WERI-Rb-1 (cell line): ENCODE measurements at regions not wholly inside any gene's neighbourhood (a gene's known extent, or its start where the extent isn't known, plus 50 kb on each side); places are given as distances from the start of the nearest gene placed in this dataset.

Source experiments
- DNase-seq: peaks from one replicate; pipeline ENCODE4 v3.0.0-alpha.2; 2020
- H3K27ac ChIP-seq: fragments of 250-450 bp; sonication (Bioruptor Pico); 2 replicates; pipeline ENCODE4 v1.5.1; 2020; ENCODE audit warnings: mild to moderate bottlenecking, moderate library complexity
- H3K27me3 ChIP-seq: fragments of 250-450 bp; sonication (Bioruptor Pico); 2 replicates; pipeline ENCODE4 v1.5.1; 2021; ENCODE audit warnings: mild to moderate bottlenecking, low read depth, moderate library complexity; ENCODE audit not compliant: insufficient read depth, severe bottlenecking
- H3K36me3 ChIP-seq: fragments of 250-450 bp; sonication (Bioruptor Pico); 2 replicates; pipeline ENCODE4 v1.5.1; 2020; ENCODE audit warnings: mild to moderate bottlenecking, moderate library complexity
- H3K4me3 ChIP-seq: 2 replicates; pipeline ENCODE4 v1.5.1; 2011; ENCODE audit warnings: low read depth, mild to moderate bottlenecking, control low read depth, low read length
- H3K9me3 ChIP-seq: fragments of 250-450 bp; sonication (Bioruptor Pico); 2 replicates; pipeline ENCODE4 v1.5.1; 2021; ENCODE audit warnings: mild to moderate bottlenecking, moderate library complexity; ENCODE audit not compliant: severe bottlenecking
- CTCF ChIP-seq: IDR thresholded peaks from 2 replicates; pipeline ENCODE4 v1.5.1; 2011; ENCODE audit warnings: low read depth, mild to moderate bottlenecking, control low read depth, inconsistent platforms, low read length

- Histone ChIP-seq H3K27me3 (no peaks in the 10 kb centered on the region), H3K27ac (no peak overlapping the region), H3K4me3 (no peak overlapping the region), H3K9me3 (peaks cover 3% of the 10 kb centered on the region), H3K36me3 (no peaks in the 10 kb centered on the region)
- DNase-seq: no peak
- no peak for TF ChIP-seq CTCF
Observed at GRCh38 chr10:85413570-85413969, 953.0 kb downstream of the GRID1 start.

GRCh38 chr10:85420501-85421191 is 945.9 kb downstream of the GRID1 start:
- no peak for TF ChIP-seq CTCF
- DNase-seq: peak; percentile 53

GRCh38 chr10:85421421-85421820 is 945.2 kb downstream of the GRID1 start:
- no peak for DNase-seq
- no peak for TF ChIP-seq CTCF
- Histone ChIP-seq H3K27me3 (no peaks in the 10 kb centered on the region), H3K36me3 (no peaks in the 10 kb centered on the region), H3K4me3 (no peak overlapping the region), H3K27ac (no peak overlapping the region), H3K9me3 (no peaks in the 10 kb centered on the region)

More at GRCh38 chr10:85420501-85421191, 945.9 kb downstream of the GRID1 start:
- H3K4me3 ChIP-seq: no peak overlapping the region
- H3K36me3 ChIP-seq: no peaks in the 10 kb centered on the region
- H3K9me3 ChIP-seq: no peaks in the 10 kb centered on the region
- H3K27ac ChIP-seq: peak overlapping the region; percentile 53
- H3K27me3 ChIP-seq: no peaks in the 10 kb centered on the region

GRCh38 chr10:85429126-85429525 is 937.5 kb downstream of the GRID1 start:
- no peak for TF ChIP-seq CTCF
- Histone ChIP-seq H3K27ac (no peak overlapping the region), H3K27me3 (no peaks in the 10 kb centered on the region), H3K36me3 (no peaks in the 10 kb centered on the region), H3K4me3 (no peak overlapping the region), H3K9me3 (no peaks in the 10 kb centered on the region)
- no peak for DNase-seq

- H3K9me3 ChIP-seq: no peaks in the 10 kb centered on the region
- no peak for DNase-seq
- TF ChIP-seq CTCF: no peak
- no peak overlapping the region for H3K27ac ChIP-seq
- H3K4me3 ChIP-seq: no peak overlapping the region
- no peaks in the 10 kb centered on the region for H3K27me3 ChIP-seq
- no peaks in the 10 kb centered on the region for H3K36me3 ChIP-seq
Observed at GRCh38 chr10:85430991-85431390, 935.6 kb downstream of the GRID1 start.

- DNase-seq: no peak
- H3K9me3 ChIP-seq: no peaks in the 10 kb centered on the region
- TF ChIP-seq CTCF: no peak
Observed at GRCh38 chr10:85433248-85433647, 933.3 kb downstream of the GRID1 start.

More at GRCh38 chr10:85433248-85433647, 933.3 kb downstream of the GRID1 start:
- no peaks in the 10 kb centered on the region for H3K36me3 ChIP-seq
- H3K27me3 ChIP-seq: no peaks in the 10 kb centered on the region
- H3K27ac ChIP-seq: no peak overlapping the region
- H3K4me3 ChIP-seq: no peak overlapping the region
